Osteocyte (in vitro differentiated cells): ENCODE measurements at regions not wholly inside any gene's neighbourhood (a gene's known extent, or its start where the extent isn't known, plus 50 kb on each side); places are given as distances from the start of the nearest gene placed in this dataset.

ENCODE experiments used
- DNase-seq: peaks from one replicate; pipeline ENCODE4 v3.0.0; 2021; ENCODE audit warnings: mixed read lengths; ENCODE audit not compliant: unreplicated experiment; ENCODE audit errors: extremely low spot score
- H3K27ac Mint-ChIP-seq: one replicate; pipeline ENCODE4 v1.8.0; 2021; ENCODE audit warnings: mild to moderate bottlenecking, mixed read lengths; ENCODE audit not compliant: unreplicated experiment
- H3K27me3 Mint-ChIP-seq: one replicate; pipeline ENCODE4 v1.8.0; 2021; ENCODE audit warnings: mixed read lengths; ENCODE audit not compliant: unreplicated experiment
- H3K36me3 Mint-ChIP-seq: one replicate; pipeline ENCODE4 v1.8.0; 2021; ENCODE audit warnings: mixed read lengths; ENCODE audit not compliant: unreplicated experiment
- H3K4me1 Mint-ChIP-seq: one replicate; pipeline ENCODE4 v1.8.0; 2021; ENCODE audit warnings: mixed read lengths; ENCODE audit not compliant: unreplicated experiment
- H3K4me3 Mint-ChIP-seq: one replicate; pipeline ENCODE4 v1.8.0; 2021; ENCODE audit warnings: mild to moderate bottlenecking, moderate library complexity, mixed read lengths; ENCODE audit not compliant: unreplicated experiment
- H3K9me3 Mint-ChIP-seq: one replicate; pipeline ENCODE4 v1.8.0; 2021; ENCODE audit warnings: mixed read lengths; ENCODE audit not compliant: unreplicated experiment
- CTCF ChIP-seq: fragments of 200-600 bp; sonication (generic); IDR thresholded peaks from 2 replicates; pipeline ENCODE4 v1.5.0; 2021; ENCODE audit warnings: antibody characterized with exemption, mild to moderate bottlenecking, moderate library complexity

- Mint-ChIP-seq H3K4me1 (peaks cover 10% of the 10 kb centered on the region), H3K4me3 (no peak overlapping the region), H3K36me3 (no peaks in the 10 kb centered on the region), H3K27ac (no peak overlapping the region), H3K27me3 (no peaks in the 10 kb centered on the region), H3K9me3 (peaks cover 4% of the 10 kb centered on the region)
- TF ChIP-seq CTCF, result no peak
- no peak for DNase-seq
Measured at GRCh38 chr14:47899685-47900084, 224.3 kb upstream of the MDGA2 start.

GRCh38 chr14:47874350-47874749, 198.9 kb upstream of the MDGA2 start:
- Mint-ChIP-seq H3K9me3 (peaks cover 5% of the 10 kb centered on the region), H3K36me3 (no peaks in the 10 kb centered on the region), H3K4me1 (no peaks in the 10 kb centered on the region), H3K27me3 (no peaks in the 10 kb centered on the region), H3K4me3 (no peak overlapping the region), H3K27ac (no peak overlapping the region)
- no peak for DNase-seq
- TF ChIP-seq CTCF, result no peak

- Mint-ChIP-seq H3K27me3 (no peaks in the 10 kb centered on the region), H3K4me3 (no peak overlapping the region), H3K4me1 (no peaks in the 10 kb centered on the region), H3K27ac (no peak overlapping the region), H3K36me3 (no peaks in the 10 kb centered on the region), H3K9me3 (no peaks in the 10 kb centered on the region)
- no peak for TF ChIP-seq CTCF
- no peak for DNase-seq
Measured at GRCh38 chr14:47872588-47872987, 197.2 kb upstream of the MDGA2 start.

- no peak for DNase-seq
- H3K27ac Mint-ChIP-seq, result no peak overlapping the region
- H3K36me3 Mint-ChIP-seq, result no peaks in the 10 kb centered on the region
- no peak for TF ChIP-seq CTCF
- H3K4me1 Mint-ChIP-seq, result no peaks in the 10 kb centered on the region
- no peaks in the 10 kb centered on the region for H3K27me3 Mint-ChIP-seq
- H3K4me3 Mint-ChIP-seq, result no peak overlapping the region
- no peaks in the 10 kb centered on the region for H3K9me3 Mint-ChIP-seq
Measured at GRCh38 chr14:47863441-47863840, 188.0 kb upstream of the MDGA2 start.

- TF ChIP-seq CTCF, result no peak
- no peaks in the 10 kb centered on the region for H3K9me3 Mint-ChIP-seq
- DNase-seq, result no peak
- no peak overlapping the region for H3K4me3 Mint-ChIP-seq
- no peaks in the 10 kb centered on the region for H3K4me1 Mint-ChIP-seq
- no peak overlapping the region for H3K27ac Mint-ChIP-seq
- H3K27me3 Mint-ChIP-seq, result no peaks in the 10 kb centered on the region
- H3K36me3 Mint-ChIP-seq, result no peaks in the 10 kb centered on the region
Measured at GRCh38 chr14:47857646-47858045, 182.2 kb upstream of the MDGA2 start.
